Colonic mucosa (tissue), 4 donors: ENCODE measurements at regions not wholly inside any gene's neighbourhood (a gene's known extent, or its start where the extent isn't known, plus 50 kb on each side); places are given as distances from the start of the nearest gene placed in this dataset.

ENCODE experiments used
- DNase-seq: peaks from one replicate; pipeline ENCODE4 v3.0.0-alpha.2; 2020
- H3K27ac ChIP-seq: fragments of 200-600 bp; one replicate; pipeline ENCODE4 v1.8.0; 2021
- H3K27me3 ChIP-seq: fragments of 200-600 bp; one replicate; pipeline ENCODE4 v1.8.0; 2021
- H3K36me3 ChIP-seq: fragments of 200-600 bp; one replicate; pipeline ENCODE4 v1.8.0; 2021
- H3K4me1 ChIP-seq: fragments of 200-600 bp; one replicate; pipeline ENCODE4 v1.8.0; 2021; ENCODE audit warnings: mild to moderate bottlenecking
- H3K4me3 ChIP-seq: fragments of 200-600 bp; one replicate; pipeline ENCODE4 v1.8.0; 2021
- H3K9ac ChIP-seq, 2 donors: one replicate each; pipeline ENCODE4 v1.7.0; 2013; ENCODE audit warnings: control low read depth in 2 of 2, low read depth in 2 of 2, low read length in 2 of 2
- H3K9me3 ChIP-seq: fragments of 200-600 bp; one replicate; pipeline ENCODE4 v1.8.0; 2021
- intact Hi-C: fragments of 100-400 bp; cut with DNase I; formaldehyde crosslinking; loops from one replicate; pipeline ENCODE4 v1.14.1; 2022
- TF ChIP-seq, protein P1 (sequence below): fragments of 200-600 bp; IDR thresholded peaks from one replicate; pipeline ENCODE4 v1.8.0; 2022; ENCODE audit warnings: antibody characterized with exemption, mild to moderate bottlenecking
- donor health status: healthy.
- donor health status: DM: no; HTN: no; CAD: no.
- donor health status: DM: no; HTN: no; CAD: no.

DNA sequence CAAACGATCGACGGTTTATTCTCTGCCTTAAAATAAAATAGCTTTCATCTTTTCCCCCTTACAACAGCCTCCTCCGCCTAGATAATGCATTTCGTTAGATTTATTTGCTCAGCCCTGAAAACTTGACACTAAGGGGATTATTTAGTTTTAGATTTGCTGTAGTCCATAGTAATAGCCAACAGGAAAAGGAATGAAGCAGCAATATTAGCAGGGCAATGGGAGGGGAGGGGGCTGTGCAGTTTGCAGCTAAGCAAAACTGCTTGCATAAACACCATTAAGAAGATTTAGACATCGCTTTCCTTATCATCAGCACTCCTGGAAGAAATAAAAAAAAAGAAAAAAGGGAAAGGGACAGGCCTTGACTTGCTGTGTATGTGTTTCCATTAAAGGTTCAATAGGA, 286.5 kb upstream of the SOX14 start:
- intact Hi-C loops, result no loop called here
- no peak for DNase-seq
- no peak overlapping the region for H3K9ac ChIP-seq
- no peaks in the 10 kb centered on the region for H3K9me3 ChIP-seq
- no peak overlapping the region for H3K27ac ChIP-seq
- no peaks in the 10 kb centered on the region for H3K36me3 ChIP-seq
- TF ChIP-seq, protein P1, sequence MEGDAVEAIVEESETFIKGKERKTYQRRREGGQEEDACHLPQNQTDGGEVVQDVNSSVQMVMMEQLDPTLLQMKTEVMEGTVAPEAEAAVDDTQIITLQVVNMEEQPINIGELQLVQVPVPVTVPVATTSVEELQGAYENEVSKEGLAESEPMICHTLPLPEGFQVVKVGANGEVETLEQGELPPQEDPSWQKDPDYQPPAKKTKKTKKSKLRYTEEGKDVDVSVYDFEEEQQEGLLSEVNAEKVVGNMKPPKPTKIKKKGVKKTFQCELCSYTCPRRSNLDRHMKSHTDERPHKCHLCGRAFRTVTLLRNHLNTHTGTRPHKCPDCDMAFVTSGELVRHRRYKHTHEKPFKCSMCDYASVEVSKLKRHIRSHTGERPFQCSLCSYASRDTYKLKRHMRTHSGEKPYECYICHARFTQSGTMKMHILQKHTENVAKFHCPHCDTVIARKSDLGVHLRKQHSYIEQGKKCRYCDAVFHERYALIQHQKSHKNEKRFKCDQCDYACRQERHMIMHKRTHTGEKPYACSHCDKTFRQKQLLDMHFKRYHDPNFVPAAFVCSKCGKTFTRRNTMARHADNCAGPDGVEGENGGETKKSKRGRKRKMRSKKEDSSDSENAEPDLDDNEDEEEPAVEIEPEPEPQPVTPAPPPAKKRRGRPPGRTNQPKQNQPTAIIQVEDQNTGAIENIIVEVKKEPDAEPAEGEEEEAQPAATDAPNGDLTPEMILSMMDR, result no peak
- H3K4me3 ChIP-seq, result no peak overlapping the region
- H3K27me3 ChIP-seq, result no peaks in the 10 kb centered on the region
- no peaks in the 10 kb centered on the region for H3K4me1 ChIP-seq

DNA sequence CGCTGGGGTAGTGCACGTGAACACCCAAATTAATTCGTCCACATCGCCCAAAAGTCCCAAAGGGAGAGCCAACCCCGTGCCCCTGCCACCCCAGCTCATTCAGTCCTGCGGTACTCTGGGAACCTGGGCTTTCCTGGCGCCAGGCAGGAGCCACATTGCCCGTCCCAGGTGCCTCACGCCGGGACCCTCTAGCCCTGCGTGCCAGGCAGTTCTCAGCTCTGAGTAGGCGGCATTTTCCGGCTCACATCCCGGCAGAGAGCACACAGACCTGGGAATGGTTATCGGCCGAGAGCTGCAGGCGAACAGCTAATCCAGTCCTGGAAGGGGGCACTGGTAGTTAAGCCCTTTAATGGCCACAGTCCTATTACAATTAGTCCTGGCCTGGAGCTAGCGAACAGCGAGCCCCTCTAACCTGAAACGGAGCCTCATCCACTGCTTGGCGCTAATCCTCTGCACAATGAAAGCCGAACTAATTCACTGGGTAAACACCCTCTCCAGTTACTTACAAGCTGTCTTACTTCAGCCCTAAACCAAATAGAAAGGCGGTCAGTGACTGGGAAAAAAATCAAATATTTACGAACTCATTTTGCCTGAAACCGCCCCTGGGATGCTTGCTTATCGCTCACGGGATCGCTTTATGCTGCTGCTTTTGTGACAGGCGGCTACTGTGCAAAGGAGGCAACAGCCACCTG, 254.6 kb upstream of the SOX14 start:
- H3K36me3 ChIP-seq, result no peaks in the 10 kb centered on the region
- no peaks in the 10 kb centered on the region for H3K9me3 ChIP-seq
- DNase-seq, result no peak
- TF ChIP-seq, protein P1, result no peak
- H3K9ac ChIP-seq, result no peak overlapping the region
- no peaks in the 10 kb centered on the region for H3K4me1 ChIP-seq
- no peaks in the 10 kb centered on the region for H3K27me3 ChIP-seq
- no peak overlapping the region for H3K27ac ChIP-seq
- intact Hi-C loops, result no loop called here
- H3K4me3 ChIP-seq, result no peak overlapping the region

DNA sequence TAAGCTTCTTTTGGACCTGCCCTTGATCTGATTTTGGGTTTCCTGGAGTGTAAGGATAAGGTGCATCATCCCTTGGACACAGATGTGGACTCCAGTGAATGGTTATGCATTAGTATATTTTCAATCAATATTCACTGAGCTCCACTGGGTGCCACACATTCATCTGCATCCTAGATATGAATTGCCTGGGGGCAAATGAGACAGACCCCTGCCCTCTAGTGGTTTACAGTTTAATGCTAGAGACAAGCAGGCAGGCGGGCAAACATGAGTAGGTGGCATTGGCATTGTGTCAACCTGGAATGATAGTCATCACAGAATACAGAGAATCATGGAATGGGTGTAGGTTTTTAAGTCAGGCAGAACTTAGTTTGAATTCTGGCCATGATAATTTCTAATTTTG, 252.5 kb upstream of the SOX14 start:
- Histone ChIP-seq H3K9me3 (no peaks in the 10 kb centered on the region), H3K27me3 (no peaks in the 10 kb centered on the region), H3K36me3 (no peaks in the 10 kb centered on the region), H3K4me3 (no peak overlapping the region), H3K27ac (no peak overlapping the region), H3K9ac (no peak overlapping the region), H3K4me1 (no peaks in the 10 kb centered on the region)
- TF ChIP-seq, protein P1, result no peak
- DNase-seq, result no peak
- intact Hi-C loops, result no loop called here

DNA sequence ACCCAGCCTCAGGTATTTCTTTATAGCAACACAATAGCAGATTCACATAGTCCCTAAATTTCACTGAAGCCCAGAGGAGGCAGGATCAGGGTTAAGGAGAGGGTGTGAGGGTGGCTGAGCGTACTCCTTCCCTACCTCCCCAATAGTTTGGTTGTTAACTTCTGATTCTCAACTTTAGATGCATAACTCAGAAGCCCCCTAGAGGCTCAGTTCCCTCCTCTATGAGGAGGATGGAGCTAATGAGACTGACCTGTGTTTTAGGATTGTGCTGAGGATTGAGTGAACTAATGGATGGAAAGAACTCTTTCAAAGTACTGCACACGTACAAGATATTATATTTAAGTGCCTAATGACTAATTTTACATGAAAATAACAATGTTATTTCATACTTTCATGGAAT, 249.3 kb upstream of the SOX14 start:
- Histone ChIP-seq H3K4me3 (no peak overlapping the region), H3K4me1 (no peaks in the 10 kb centered on the region), H3K27ac (no peak overlapping the region), H3K27me3 (no peaks in the 10 kb centered on the region), H3K36me3 (no peaks in the 10 kb centered on the region), H3K9me3 (no peaks in the 10 kb centered on the region), H3K9ac (no peak overlapping the region)
- DNase-seq, result no peak
- intact Hi-C loops, result no loop called here
- TF ChIP-seq, protein P1, result no peak

DNA sequence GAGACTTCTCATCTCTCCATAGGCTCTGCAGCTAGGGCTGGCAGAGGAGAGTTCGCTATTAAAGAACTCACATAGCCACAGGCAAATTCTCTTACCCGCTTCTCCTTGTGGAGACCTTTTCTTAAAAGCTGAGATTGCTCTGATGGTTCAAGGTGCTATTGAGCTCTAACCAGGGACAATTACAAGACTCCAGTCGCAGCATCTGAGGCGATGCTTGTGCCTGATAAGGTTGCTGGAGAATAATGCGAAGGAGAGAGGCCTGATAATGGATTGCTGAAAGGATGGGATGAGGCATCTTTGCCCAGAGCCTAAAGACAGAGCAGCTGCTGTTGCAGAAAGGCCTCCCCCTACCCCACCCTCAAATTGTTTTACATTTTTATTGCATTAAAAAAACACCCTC, 244.5 kb upstream of the SOX14 start:
- intact Hi-C loops, result no loop called here
- no peak overlapping the region for H3K27ac ChIP-seq
- TF ChIP-seq, protein P1, result no peak
- DNase-seq, result no peak
- H3K4me3 ChIP-seq, result no peak overlapping the region
- H3K4me1 ChIP-seq, result no peaks in the 10 kb centered on the region
- no peaks in the 10 kb centered on the region for H3K27me3 ChIP-seq
- H3K9ac ChIP-seq, result no peak overlapping the region
- no peaks in the 10 kb centered on the region for H3K9me3 ChIP-seq
- no peaks in the 10 kb centered on the region for H3K36me3 ChIP-seq
